Esophagus squamous epithelium (tissue), 5 donors: ENCODE measurements at regions not wholly inside any gene's neighbourhood (a gene's known extent, or its start where the extent isn't known, plus 50 kb on each side); places are given as distances from the start of the nearest gene placed in this dataset.

Experiments
- DNase-seq: peaks from one replicate; lab custom pipeline; 2025; lab: John Stamatoyannopoulos, UW
- H3K27ac ChIP-seq, 4 donors: fragments of 200-600 bp; sonication (generic); one replicate each; pipeline ENCODE4 v1.5.1; 2016 to 2019; ENCODE audit warnings: mild to moderate bottlenecking in 1 of 4
- H3K27me3 ChIP-seq, 4 donors: fragments of 200-600 bp; sonication (generic); 1 replicate in 3 of 4; 2 replicates in 1 of 4; pipeline versions ENCODE4 v1.5.1 to v1.6.0; 2017 to 2021; ENCODE audit warnings: antibody characterized with exemption in 1 of 4
- H3K36me3 ChIP-seq, 3 donors: fragments of 200-600 bp; sonication (generic); one replicate each; pipeline ENCODE4 v1.5.1; 2016 to 2019
- H3K4me1 ChIP-seq, 3 donors: fragments of 200-600 bp; sonication (generic); one replicate each; pipeline ENCODE4 v1.5.1; 2017 to 2019
- H3K4me3 ChIP-seq, 4 donors: fragments of 200-600 bp; sonication (generic); 1 replicate in 3 of 4; 2 replicates in 1 of 4; pipeline ENCODE4 v1.5.1; 2016 to 2019; ENCODE audit warnings: mild to moderate bottlenecking in 2 of 4, moderate library complexity in 1 of 4
- H3K9me3 ChIP-seq, 3 donors: fragments of 200-600 bp; sonication (generic); one replicate each; pipeline ENCODE4 v1.5.1; 2016 to 2019
- POLR2A ChIP-seq, 4 donors: fragments of 450-650 bp; IDR thresholded peaks; one replicate each; pipeline ENCODE4 v1.6.1; 2017; ENCODE audit warnings: antibody characterized with exemption in 4 of 4, mild to moderate bottlenecking in 4 of 4, moderate library complexity in 3 of 4
- WGBS, 2 donors: methylation state at CpG; one replicate each; pipeline ENCODE4 v1.1.5; 2018; 5-methylcytosine and 5-hydroxymethylcytosine counted together
- intact Hi-C: fragments of 100-400 bp; cut with DNase I; formaldehyde crosslinking; loops from one replicate; pipeline ENCODE4 v1.15.0; 2022
- TF ChIP-seq, protein P1 (sequence below), 6 experiments: fragments of 450-650 bp in 4 of 6; fragments of 200-600 bp in 2 of 6; sonication (generic) in 2 of 6; IDR thresholded peaks; one replicate each; pipeline ENCODE4 v1.5.1; 2016 to 2019; ENCODE audit warnings: antibody characterized with exemption in 6 of 6, mild to moderate bottlenecking in 4 of 6, moderate library complexity in 4 of 6
- donor health status: DM: yes; HTN: yes; CAD: no.

DNA sequence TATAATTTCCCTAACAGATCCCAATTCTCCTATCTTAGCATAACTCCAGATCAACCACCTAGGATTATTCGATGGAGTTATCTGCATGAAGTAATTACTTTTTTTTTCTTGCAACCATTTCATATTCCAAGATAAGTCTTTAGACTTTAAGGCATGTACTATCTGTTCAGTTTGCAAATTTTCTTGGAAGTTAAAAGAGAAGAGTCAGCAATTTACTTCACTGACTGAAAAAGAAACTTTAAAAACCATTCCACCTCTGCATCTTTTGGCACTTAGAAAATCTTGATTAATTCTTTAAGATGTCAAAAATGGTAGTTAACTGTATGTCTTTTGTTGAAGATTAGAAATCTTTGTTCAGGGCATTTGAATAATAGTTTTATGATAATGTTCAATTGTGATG lies 830.5 kb upstream of the KLHL29 start:
- Histone ChIP-seq H3K4me1 (no peaks in the 10 kb centered on the region), H3K9me3 (no peaks in the 10 kb centered on the region), H3K36me3 (no peaks in the 10 kb centered on the region), H3K4me3 (no peak overlapping the region), H3K27me3 (no peaks in the 10 kb centered on the region), H3K27ac (no peak overlapping the region)
- intact Hi-C loops, result no loop called here
- no peak for DNase-seq
- TF ChIP-seq, protein P1, sequence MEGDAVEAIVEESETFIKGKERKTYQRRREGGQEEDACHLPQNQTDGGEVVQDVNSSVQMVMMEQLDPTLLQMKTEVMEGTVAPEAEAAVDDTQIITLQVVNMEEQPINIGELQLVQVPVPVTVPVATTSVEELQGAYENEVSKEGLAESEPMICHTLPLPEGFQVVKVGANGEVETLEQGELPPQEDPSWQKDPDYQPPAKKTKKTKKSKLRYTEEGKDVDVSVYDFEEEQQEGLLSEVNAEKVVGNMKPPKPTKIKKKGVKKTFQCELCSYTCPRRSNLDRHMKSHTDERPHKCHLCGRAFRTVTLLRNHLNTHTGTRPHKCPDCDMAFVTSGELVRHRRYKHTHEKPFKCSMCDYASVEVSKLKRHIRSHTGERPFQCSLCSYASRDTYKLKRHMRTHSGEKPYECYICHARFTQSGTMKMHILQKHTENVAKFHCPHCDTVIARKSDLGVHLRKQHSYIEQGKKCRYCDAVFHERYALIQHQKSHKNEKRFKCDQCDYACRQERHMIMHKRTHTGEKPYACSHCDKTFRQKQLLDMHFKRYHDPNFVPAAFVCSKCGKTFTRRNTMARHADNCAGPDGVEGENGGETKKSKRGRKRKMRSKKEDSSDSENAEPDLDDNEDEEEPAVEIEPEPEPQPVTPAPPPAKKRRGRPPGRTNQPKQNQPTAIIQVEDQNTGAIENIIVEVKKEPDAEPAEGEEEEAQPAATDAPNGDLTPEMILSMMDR (IDR thresholded peaks at IDR 0.05), result no peak
- TF ChIP-seq POLR2A (IDR thresholded peaks at IDR 0.05), result no peak
- 68 to 84% methylated on average over 1 of the region's 1 CpG for WGBS, 2 donors

DNA sequence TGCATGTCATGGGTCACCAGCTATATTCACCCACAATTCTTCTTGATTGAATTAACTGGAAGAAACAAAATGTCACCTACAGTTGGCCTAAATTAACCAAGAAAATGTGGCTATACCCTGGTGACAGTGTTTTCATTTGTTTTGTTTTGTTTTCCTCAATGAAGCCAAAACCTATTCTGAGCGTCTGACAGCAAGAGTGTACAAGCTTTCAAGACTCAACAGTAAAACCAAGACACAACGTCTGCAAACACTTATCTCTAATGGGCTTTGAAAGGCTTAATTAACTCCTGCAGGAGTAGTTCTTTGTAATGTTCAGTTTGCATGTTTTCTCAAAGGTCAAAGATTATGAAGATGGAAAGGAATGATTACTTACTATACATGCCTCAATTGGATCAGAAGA lies 827.6 kb upstream of the KLHL29 start:
- intact Hi-C loops, result no loop called here
- no peak overlapping the region for H3K27ac ChIP-seq
- TF ChIP-seq, protein P1 (IDR thresholded peaks at IDR 0.05), result no peak
- no peak for TF ChIP-seq POLR2A (IDR thresholded peaks at IDR 0.05)
- H3K4me3 ChIP-seq, result no peak overlapping the region
- H3K9me3 ChIP-seq, result no peaks in the 10 kb centered on the region
- H3K27me3 ChIP-seq, result no peaks in the 10 kb centered on the region
- WGBS, 2 donors, result 26 to 29% methylated on average over 2 of the region's 2 CpGs
- H3K36me3 ChIP-seq, result no peaks in the 10 kb centered on the region
- no peak for DNase-seq
- no peaks in the 10 kb centered on the region for H3K4me1 ChIP-seq

DNA sequence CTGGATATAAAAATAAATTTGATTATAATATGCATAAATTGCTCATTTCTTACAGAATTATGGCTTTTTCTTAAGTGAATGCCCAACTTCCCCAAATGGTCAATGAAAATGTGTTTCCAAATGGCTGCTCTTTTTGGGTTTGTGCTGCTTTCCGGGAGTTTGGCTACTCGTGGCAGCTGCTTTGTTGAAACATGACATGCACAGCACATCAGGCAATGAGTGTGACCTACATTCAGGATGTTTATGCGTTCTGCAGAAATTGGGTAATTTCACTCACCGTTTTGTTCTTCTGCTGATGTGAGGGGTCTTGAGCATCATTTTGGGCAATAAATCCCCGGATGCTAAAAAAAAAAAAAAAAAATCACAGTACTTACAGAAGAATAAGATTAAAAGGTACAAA lies 825.0 kb upstream of the KLHL29 start:
- no peak for TF ChIP-seq POLR2A (IDR thresholded peaks at IDR 0.05)
- TF ChIP-seq, protein P1 (IDR thresholded peaks at IDR 0.05), result no peak
- intact Hi-C loops, result no loop called here
- 51 to 68% methylated on average over 5 of the region's 5 CpGs for WGBS, 2 donors

DNA sequence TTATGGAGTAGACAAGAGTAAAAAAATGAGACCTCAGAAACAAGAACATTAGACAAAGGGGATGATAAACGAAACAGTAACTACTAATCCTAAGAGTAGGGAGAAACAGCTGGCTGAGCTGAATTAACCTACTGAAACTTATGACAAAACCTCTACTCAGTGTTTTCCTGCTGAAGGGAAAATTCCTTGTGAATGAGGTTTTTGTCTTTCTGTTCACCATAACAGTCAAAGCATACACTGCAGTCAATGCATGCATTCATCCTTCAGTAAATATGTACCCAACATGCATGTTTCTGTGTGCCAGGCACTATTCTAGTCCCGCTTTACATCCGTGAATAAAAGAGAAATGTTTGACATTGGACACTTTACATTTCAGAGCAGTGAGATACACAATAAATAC lies 805.6 kb upstream of the KLHL29 start:
- peaks cover 0 to 21% (median 14%) of the 10 kb centered on the region in 3 donors for H3K9me3 ChIP-seq
- no peak overlapping the region for H3K4me3 ChIP-seq
- intact Hi-C loops, result no loop called here
- WGBS, 2 donors, result 29 to 35% methylated on average over 3 of the region's 3 CpGs
- H3K27me3 ChIP-seq, result no peaks in the 10 kb centered on the region
- TF ChIP-seq, protein P1 (IDR thresholded peaks at IDR 0.05), result no peak
- no peak for TF ChIP-seq POLR2A (IDR thresholded peaks at IDR 0.05)
- no peaks in the 10 kb centered on the region for H3K36me3 ChIP-seq
- DNase-seq, result no peak
- H3K27ac ChIP-seq, result no peak overlapping the region
- no peaks in the 10 kb centered on the region for H3K4me1 ChIP-seq

More for the DNA sequence above, 825.0 kb upstream of the KLHL29 start:
- Histone ChIP-seq H3K9me3 (no peaks in the 10 kb centered on the region), H3K27ac (no peak overlapping the region), H3K4me3 (no peak overlapping the region), H3K4me1 (no peaks in the 10 kb centered on the region), H3K27me3 (no peaks in the 10 kb centered on the region), H3K36me3 (no peaks in the 10 kb centered on the region)
- no peak for DNase-seq

DNA sequence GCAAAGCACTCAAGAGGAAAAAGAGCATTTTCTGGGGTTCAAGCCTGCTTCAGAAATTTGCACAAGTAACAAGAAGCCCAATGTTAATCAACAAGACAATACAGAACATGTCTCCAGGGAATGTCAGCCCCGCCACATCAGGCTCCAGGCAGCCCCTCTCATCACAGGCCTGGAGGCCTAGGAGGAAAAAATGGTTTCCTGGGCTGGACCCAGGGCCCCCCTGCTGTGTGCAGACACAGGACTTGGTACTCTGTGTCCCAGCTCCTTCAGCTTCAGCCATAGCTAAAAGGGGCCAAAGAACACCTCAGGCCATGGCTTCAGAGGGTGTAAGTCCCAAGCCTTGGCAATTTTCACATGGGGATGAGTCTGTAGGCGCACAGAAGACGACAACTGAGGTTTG lies 802.9 kb upstream of the KLHL29 start:
- TF ChIP-seq, protein P1 (IDR thresholded peaks at IDR 0.05), result no peak
- no peak for TF ChIP-seq POLR2A (IDR thresholded peaks at IDR 0.05)
- no peak overlapping the region for H3K27ac ChIP-seq
- DNase-seq, result no peak
- no peaks in the 10 kb centered on the region for H3K27me3 ChIP-seq
- peaks cover 0 to 21% (median 14%) of the 10 kb centered on the region in 3 donors for H3K9me3 ChIP-seq
- 52 to 80% methylated on average over 3 of the region's 3 CpGs for WGBS, 2 donors
- H3K4me3 ChIP-seq, result no peak overlapping the region
- no peaks in the 10 kb centered on the region for H3K36me3 ChIP-seq
- intact Hi-C loops, result no loop called here
- H3K4me1 ChIP-seq, result no peaks in the 10 kb centered on the region
